ENCODE measurements at regions not wholly inside any gene's neighbourhood (a gene's known extent, or its start where the extent isn't known, plus 50 kb on each side); places are given as distances from the start of the nearest gene placed in this dataset.

DNA sequence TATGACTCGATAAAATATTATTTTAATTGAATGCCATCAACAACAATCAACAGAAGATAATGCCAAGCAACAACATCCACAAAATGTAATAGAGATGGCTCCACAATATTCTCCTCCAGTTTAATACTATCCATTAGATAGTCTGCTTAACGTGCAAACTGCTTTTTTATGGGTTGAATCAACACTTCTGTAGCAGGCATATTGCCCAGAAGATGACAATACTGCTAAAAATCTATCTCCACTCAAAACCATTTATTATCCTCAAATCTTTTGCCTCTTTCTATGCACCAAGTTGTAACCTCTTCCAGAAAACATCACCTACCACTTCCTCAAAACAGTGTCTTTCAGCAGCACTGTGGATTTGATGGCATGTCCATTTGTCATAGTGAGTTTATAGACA, 295.7 kb upstream of the LMCD1 start:
- no peak overlapping the region for H3K4me3 ChIP-seq
- H3K27me3 ChIP-seq, result no peaks in the 10 kb centered on the region
- TF ChIP-seq POLR2AphosphoS5 (IDR thresholded peaks at IDR 0.05) (no peak), POLR2A (IDR thresholded peaks at IDR 0.05) (no peak), EP300 (IDR thresholded peaks at IDR 0.05) (no peak), CTCF (IDR thresholded peaks at IDR 0.05) (no peak)
- no peak for DNase-seq
- 27 to 57% methylated on average over 2 of the region's 2 CpGs for WGBS, 2 donors
- H3K27ac ChIP-seq, result no peak overlapping the region
- no peaks in the 10 kb centered on the region for H3K4me1 ChIP-seq
- H3K9me3 ChIP-seq, result no peaks in the 10 kb centered on the region
- no peak for ATAC-seq (ENCODE audit: low FRiP score in 2 of 2)
- no peaks in the 10 kb centered on the region for H3K36me3 ChIP-seq

GRCh38 chr3:8206971-8207617, 294.5 kb upstream of the LMCD1 start:
- H3K9me3 ChIP-seq, result no peaks in the 10 kb centered on the region
- H3K27me3 ChIP-seq, result no peaks in the 10 kb centered on the region
- 64 to 68% methylated on average over 3 of the region's 3 CpGs for WGBS, 2 donors
- no peak overlapping the region for H3K27ac ChIP-seq
- H3K4me3 ChIP-seq, result no peak overlapping the region
- no peak for ATAC-seq (ENCODE audit: low FRiP score in 2 of 2)
- no peak for DNase-seq
- H3K36me3 ChIP-seq, result no peaks in the 10 kb centered on the region
- no peaks in the 10 kb centered on the region for H3K4me1 ChIP-seq
- TF ChIP-seq CTCF (IDR thresholded peaks at IDR 0.05), result no peak
- no peak for TF ChIP-seq EP300 (IDR thresholded peaks at IDR 0.05)
- TF ChIP-seq POLR2AphosphoS5 (IDR thresholded peaks at IDR 0.05), result no peak
- no peak for TF ChIP-seq POLR2A (IDR thresholded peaks at IDR 0.05)

GRCh38 chr3:8210882-8211341, 290.7 kb upstream of the LMCD1 start:
- TF ChIP-seq CTCF (IDR thresholded peaks at IDR 0.05) (no peak), POLR2AphosphoS5 (IDR thresholded peaks at IDR 0.05) (no peak), POLR2A (IDR thresholded peaks at IDR 0.05) (no peak), EP300 (IDR thresholded peaks at IDR 0.05) (no peak)
- no peaks in the 10 kb centered on the region for H3K4me1 ChIP-seq
- no peak for ATAC-seq (ENCODE audit: low FRiP score in 2 of 2)
- no peaks in the 10 kb centered on the region for H3K27me3 ChIP-seq
- DNase-seq, result no peak
- no peaks in the 10 kb centered on the region for H3K9me3 ChIP-seq
- 53 to 79% methylated on average over 2 of the region's 2 CpGs for WGBS, 2 donors
- no peak overlapping the region for H3K27ac ChIP-seq
- H3K36me3 ChIP-seq, result no peaks in the 10 kb centered on the region
- no peak overlapping the region for H3K4me3 ChIP-seq

DNA sequence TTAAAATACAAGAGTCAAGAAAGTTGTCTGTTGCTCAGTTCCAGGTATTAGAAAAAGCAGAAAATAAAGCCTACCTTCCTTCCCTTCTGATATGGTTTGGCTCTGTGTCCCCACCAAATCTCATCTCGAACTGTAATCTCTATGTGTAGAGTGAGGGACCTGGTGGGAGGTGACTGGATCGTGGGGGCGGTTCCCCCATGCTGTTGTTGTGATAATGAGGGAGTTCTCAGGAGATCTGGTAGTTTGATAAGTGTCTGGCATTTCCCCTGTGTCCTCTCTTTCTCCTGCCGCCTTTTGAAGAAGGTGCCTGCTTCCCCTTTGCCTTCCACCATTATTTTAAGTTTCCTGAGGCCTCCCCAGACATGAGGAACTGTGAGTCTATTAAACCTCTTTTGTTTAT, 288.8 kb upstream of the LMCD1 start:
- no peak for DNase-seq
- Histone ChIP-seq H3K9me3 (no peaks in the 10 kb centered on the region), H3K27me3 (no peaks in the 10 kb centered on the region), H3K4me3 (no peak overlapping the region), H3K36me3 (no peaks in the 10 kb centered on the region), H3K4me1 (no peaks in the 10 kb centered on the region), H3K27ac (no peak overlapping the region)
- WGBS, 2 donors, result 65 to 68% methylated on average over 4 of the region's 4 CpGs
- no peak for TF ChIP-seq POLR2A (IDR thresholded peaks at IDR 0.05)
- no peak for ATAC-seq (ENCODE audit: low FRiP score in 2 of 2)

- Histone ChIP-seq H3K4me1 (no peaks in the 10 kb centered on the region), H3K4me3 (no peak overlapping the region), H3K27ac (no peak overlapping the region), H3K27me3 (no peaks in the 10 kb centered on the region), H3K9me3 (no peaks in the 10 kb centered on the region), H3K36me3 (no peaks in the 10 kb centered on the region)
- 100% methylated on average over 1 of the region's 1 CpG for WGBS, 2 donors
- no peak for ATAC-seq (ENCODE audit: low FRiP score in 2 of 2)
- TF ChIP-seq POLR2AphosphoS5 (IDR thresholded peaks at IDR 0.05), result no peak
- TF ChIP-seq EP300 (IDR thresholded peaks at IDR 0.05), result no peak
- TF ChIP-seq POLR2A (IDR thresholded peaks at IDR 0.05), result no peak
- no peak for TF ChIP-seq CTCF (IDR thresholded peaks at IDR 0.05)
- DNase-seq, result no peak
Measured at GRCh38 chr3:8213286-8213685, 288.3 kb upstream of the LMCD1 start.

All from upper lobe of left lung (tissue), 6 donors.